ENCODE measurements at regions not wholly inside any gene's neighbourhood (a gene's known extent, or its start where the extent isn't known, plus 50 kb on each side); places are given as distances from the start of the nearest gene placed in this dataset.

DNA sequence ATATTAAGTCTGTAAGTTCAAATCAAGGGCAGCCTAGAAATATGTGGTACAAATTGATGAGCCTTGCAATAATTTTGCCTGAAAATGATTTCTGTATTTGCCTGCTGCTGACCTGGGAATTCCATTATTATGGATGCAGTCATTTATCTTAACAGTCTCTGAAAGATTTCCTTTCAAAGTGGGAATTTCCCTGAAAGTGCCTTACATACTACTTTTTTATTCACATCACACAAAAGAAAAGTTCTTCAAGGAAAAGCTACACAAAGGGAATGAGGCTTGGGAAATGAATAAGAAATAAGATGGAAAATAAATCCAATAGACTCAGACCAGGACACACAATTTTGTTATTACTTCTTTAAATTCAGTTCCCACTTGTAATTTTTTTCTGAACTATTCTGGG, 537.8 kb upstream of the PTGER4 start:
- no peak overlapping the region for H3K4me3 ChIP-seq (ENCODE audit: low read depth, low read length, poor library complexity, severe bottlenecking)
- H3F3A ChIP-seq (ENCODE audit: insufficient read depth, low read length), result no peaks in the 10 kb centered on the region
- H3K36me3 ChIP-seq (ENCODE audit: insufficient read depth, low read length), result no peaks in the 10 kb centered on the region
- no peaks in the 10 kb centered on the region for H3K9me3 ChIP-seq (ENCODE audit: low read length)
- no peaks in the 10 kb centered on the region for H4K20me1 ChIP-seq (ENCODE audit: insufficient read depth, low read length)
- no peak overlapping the region for H3K4me2 ChIP-seq (ENCODE audit: low read length)
- H3K9ac ChIP-seq (ENCODE audit: low read length), result no peak overlapping the region
- H3K27ac ChIP-seq (ENCODE audit: low read depth, low read length, poor library complexity, severe bottlenecking), result no peak overlapping the region
- H3K4me1 ChIP-seq (ENCODE audit: insufficient read depth, low read length, severe bottlenecking), result no peaks in the 10 kb centered on the region
- no peaks in the 10 kb centered on the region for H3K27me3 ChIP-seq (ENCODE audit: insufficient read depth, low read length)
- no peak overlapping the region for H2AFZ ChIP-seq (ENCODE audit: low read length)
- TF ChIP-seq EZH2 (IDR thresholded peaks at IDR 0.05; ENCODE audit: borderline replicate concordance, low read length), result no peak
- TF ChIP-seq, protein P1, sequence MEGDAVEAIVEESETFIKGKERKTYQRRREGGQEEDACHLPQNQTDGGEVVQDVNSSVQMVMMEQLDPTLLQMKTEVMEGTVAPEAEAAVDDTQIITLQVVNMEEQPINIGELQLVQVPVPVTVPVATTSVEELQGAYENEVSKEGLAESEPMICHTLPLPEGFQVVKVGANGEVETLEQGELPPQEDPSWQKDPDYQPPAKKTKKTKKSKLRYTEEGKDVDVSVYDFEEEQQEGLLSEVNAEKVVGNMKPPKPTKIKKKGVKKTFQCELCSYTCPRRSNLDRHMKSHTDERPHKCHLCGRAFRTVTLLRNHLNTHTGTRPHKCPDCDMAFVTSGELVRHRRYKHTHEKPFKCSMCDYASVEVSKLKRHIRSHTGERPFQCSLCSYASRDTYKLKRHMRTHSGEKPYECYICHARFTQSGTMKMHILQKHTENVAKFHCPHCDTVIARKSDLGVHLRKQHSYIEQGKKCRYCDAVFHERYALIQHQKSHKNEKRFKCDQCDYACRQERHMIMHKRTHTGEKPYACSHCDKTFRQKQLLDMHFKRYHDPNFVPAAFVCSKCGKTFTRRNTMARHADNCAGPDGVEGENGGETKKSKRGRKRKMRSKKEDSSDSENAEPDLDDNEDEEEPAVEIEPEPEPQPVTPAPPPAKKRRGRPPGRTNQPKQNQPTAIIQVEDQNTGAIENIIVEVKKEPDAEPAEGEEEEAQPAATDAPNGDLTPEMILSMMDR (IDR thresholded peaks at IDR 0.05; ENCODE audit: low read length), result no peak
- H3K79me2 ChIP-seq (ENCODE audit: insufficient read depth, low read length), result no peaks in the 10 kb centered on the region
- no peaks in the 10 kb centered on the region for H3K9me2 ChIP-seq (ENCODE audit: low read depth, low read length)

DNA sequence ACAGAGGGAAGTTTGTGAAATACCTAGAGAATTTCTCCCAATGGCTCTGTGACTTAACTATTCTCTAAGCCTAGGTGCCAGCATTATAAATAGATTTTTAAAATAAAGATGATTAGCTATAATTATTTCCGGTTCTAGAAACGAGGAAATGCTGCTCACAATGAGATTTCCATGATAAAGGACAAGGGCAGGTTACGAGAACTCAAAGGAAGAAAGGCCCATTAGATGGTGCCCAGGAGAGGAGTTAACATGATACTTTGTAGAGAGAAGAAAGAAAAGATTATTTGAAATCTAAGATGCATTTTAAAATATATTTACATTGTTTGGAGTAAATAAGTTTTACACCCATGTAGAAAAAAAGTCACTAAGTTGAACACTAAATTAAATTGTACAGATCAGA, 538.3 kb upstream of the PTGER4 start:
- Histone ChIP-seq H3K9ac (ENCODE audit: low read length) (no peak overlapping the region), H3K9me3 (ENCODE audit: low read length) (no peaks in the 10 kb centered on the region)

DNA sequence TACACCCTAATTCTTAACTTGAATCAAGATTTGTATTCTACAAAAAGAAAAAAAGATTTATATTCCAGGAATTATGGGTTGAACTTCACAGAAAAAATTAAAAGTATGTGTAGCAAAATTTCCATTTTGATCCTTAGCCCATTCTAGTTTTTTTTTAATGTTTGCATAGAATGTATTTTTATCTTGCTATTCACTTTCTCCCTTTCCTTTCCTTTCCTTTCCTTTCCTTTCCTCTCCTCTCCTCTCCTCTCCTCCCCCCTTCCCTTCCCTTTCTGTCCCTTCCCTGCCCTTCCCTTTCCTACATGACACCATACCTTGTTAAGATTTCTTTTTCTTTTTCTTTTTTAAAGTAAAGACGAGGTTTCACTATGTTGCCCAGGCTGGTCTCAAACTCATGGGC, 542.5 kb upstream of the PTGER4 start:
- H3K9me3 ChIP-seq (ENCODE audit: low read length), result no peaks in the 10 kb centered on the region
- no peak overlapping the region for H3K27ac ChIP-seq (ENCODE audit: low read depth, low read length, poor library complexity, severe bottlenecking)
- H3K36me3 ChIP-seq (ENCODE audit: insufficient read depth, low read length), result no peaks in the 10 kb centered on the region

More for the DNA sequence above, 538.3 kb upstream of the PTGER4 start:
- Histone ChIP-seq H3K4me1 (ENCODE audit: insufficient read depth, low read length, severe bottlenecking) (no peaks in the 10 kb centered on the region), H3F3A (ENCODE audit: insufficient read depth, low read length) (no peaks in the 10 kb centered on the region), H3K4me3 (ENCODE audit: low read depth, low read length, poor library complexity, severe bottlenecking) (no peak overlapping the region), H3K9me2 (ENCODE audit: low read depth, low read length) (no peaks in the 10 kb centered on the region), H3K27me3 (ENCODE audit: insufficient read depth, low read length) (no peaks in the 10 kb centered on the region), H3K4me2 (ENCODE audit: low read length) (no peak overlapping the region), H2AFZ (ENCODE audit: low read length) (no peak overlapping the region), H4K20me1 (ENCODE audit: insufficient read depth, low read length) (no peaks in the 10 kb centered on the region), H3K79me2 (ENCODE audit: insufficient read depth, low read length) (no peaks in the 10 kb centered on the region), H3K36me3 (ENCODE audit: insufficient read depth, low read length) (no peaks in the 10 kb centered on the region), H3K27ac (ENCODE audit: low read depth, low read length, poor library complexity, severe bottlenecking) (no peak overlapping the region)
- no peak for TF ChIP-seq EZH2 (IDR thresholded peaks at IDR 0.05; ENCODE audit: borderline replicate concordance, low read length)
- TF ChIP-seq, protein P1 (IDR thresholded peaks at IDR 0.05; ENCODE audit: low read length), result no peak

More for the DNA sequence above, 542.5 kb upstream of the PTGER4 start:
- no peaks in the 10 kb centered on the region for H3K9me2 ChIP-seq (ENCODE audit: low read depth, low read length)
- no peaks in the 10 kb centered on the region for H3K27me3 ChIP-seq (ENCODE audit: insufficient read depth, low read length)
- no peak overlapping the region for H3K4me3 ChIP-seq (ENCODE audit: low read depth, low read length, poor library complexity, severe bottlenecking)
- H3K4me2 ChIP-seq (ENCODE audit: low read length), result no peak overlapping the region
- H2AFZ ChIP-seq (ENCODE audit: low read length), result no peak overlapping the region
- no peaks in the 10 kb centered on the region for H3F3A ChIP-seq (ENCODE audit: insufficient read depth, low read length)
- no peak overlapping the region for H3K9ac ChIP-seq (ENCODE audit: low read length)
- no peaks in the 10 kb centered on the region for H3K79me2 ChIP-seq (ENCODE audit: insufficient read depth, low read length)
- TF ChIP-seq, protein P1 (IDR thresholded peaks at IDR 0.05; ENCODE audit: low read length), result no peak
- no peak for TF ChIP-seq EZH2 (IDR thresholded peaks at IDR 0.05; ENCODE audit: borderline replicate concordance, low read length)
- H4K20me1 ChIP-seq (ENCODE audit: insufficient read depth, low read length), result no peaks in the 10 kb centered on the region
- H3K4me1 ChIP-seq (ENCODE audit: insufficient read depth, low read length, severe bottlenecking), result no peaks in the 10 kb centered on the region
